MCF 10A (cell line): ENCODE measurements at regions not wholly inside any gene's neighbourhood (a gene's known extent, or its start where the extent isn't known, plus 50 kb on each side); places are given as distances from the start of the nearest gene placed in this dataset.

Experiments
- BruUV-seq: library from RNA; stranded (reverse); fragments of 400-500 nt; replicated peaks from 2 replicates; lab custom pipeline; 2021; lab: Mats Ljungman, UMichigan
- CTCF ChIA-PET: fragments of 300-600 bp; sonication (Branson Sonifier 250); formaldehyde crosslinking; extraction: SDS; loops from one replicate; lab custom pipeline; 2021; ENCODE audit warnings: antibody characterized with exemption, inconsistent platforms; lab: Yijun Ruan, JAX
- POLR2A ChIA-PET: fragments of 300-600, 350-650 bp; sonication (Branson Sonifier 250); formaldehyde crosslinking; extraction: SDS; loops from one replicate; lab custom pipeline; 2020; ENCODE audit warnings: antibody characterized with exemption, inconsistent platforms; lab: Yijun Ruan, JAX
- DNase-seq: peaks from one replicate; pipeline ENCODE4 v3.0.0-alpha.2; 2018; ENCODE audit not compliant: unreplicated experiment
- H3K27ac Mint-ChIP-seq: one replicate; pipeline ENCODE4 v1.8.0; 2022; ENCODE audit warnings: mild to moderate bottlenecking, low read depth, mixed read lengths; ENCODE audit not compliant: unreplicated experiment
- H3K27me3 Mint-ChIP-seq: one replicate; pipeline ENCODE4 v1.8.0; 2022; ENCODE audit warnings: mixed read lengths; ENCODE audit not compliant: insufficient read depth, unreplicated experiment
- H3K36me3 Mint-ChIP-seq: one replicate; pipeline ENCODE4 v1.8.0; 2022; ENCODE audit warnings: mild to moderate bottlenecking, moderate library complexity, mixed read lengths; ENCODE audit not compliant: insufficient read depth, unreplicated experiment
- H3K4me1 Mint-ChIP-seq: one replicate; pipeline ENCODE4 v1.8.0; 2022; ENCODE audit warnings: mixed read lengths; ENCODE audit not compliant: insufficient read depth, unreplicated experiment
- H3K4me3 Mint-ChIP-seq: one replicate; pipeline ENCODE4 v1.8.0; 2022; ENCODE audit warnings: mild to moderate bottlenecking, moderate library complexity, mixed read lengths; ENCODE audit not compliant: unreplicated experiment
- H3K9me3 Mint-ChIP-seq: one replicate; pipeline ENCODE4 v1.8.0; 2022; ENCODE audit warnings: mixed read lengths; ENCODE audit not compliant: unreplicated experiment
- intact Hi-C: fragments of 100-400 bp; cut with micrococcal nuclease; formaldehyde crosslinking; loops from 2 replicates; pipeline ENCODE4 v1.14.1; 2022
- TF ChIP-seq, protein P1 (sequence below): fragments of 200-600 bp; IDR thresholded peaks from one replicate; pipeline ENCODE4 v1.8.0; 2022; ENCODE audit warnings: antibody characterized with exemption, mild to moderate bottlenecking; ENCODE audit not compliant: unreplicated experiment

DNA sequence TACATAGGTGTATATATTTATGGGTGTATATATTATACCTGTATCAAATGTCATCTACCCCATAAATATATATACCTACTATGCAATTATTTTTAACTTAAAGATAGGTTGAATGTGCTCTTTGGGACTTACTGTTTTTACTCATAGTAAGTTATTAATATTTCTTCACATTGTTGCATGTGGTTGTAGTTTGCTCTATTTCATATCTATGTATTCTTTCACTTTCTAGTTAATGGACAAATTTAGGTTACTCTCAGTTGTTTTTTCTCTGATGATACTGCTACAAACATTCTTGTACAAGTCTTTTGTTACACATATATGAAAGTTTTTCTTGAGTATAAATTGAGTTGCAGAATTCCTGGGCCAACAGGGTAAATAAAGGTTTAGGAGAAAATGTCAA lies 601.8 kb upstream of the ID2 start:
- intact Hi-C loops: no loop called here
- ChIA-PET CTCF (no interaction called here), POLR2A (no interaction called here)
- TF ChIP-seq, protein P1, sequence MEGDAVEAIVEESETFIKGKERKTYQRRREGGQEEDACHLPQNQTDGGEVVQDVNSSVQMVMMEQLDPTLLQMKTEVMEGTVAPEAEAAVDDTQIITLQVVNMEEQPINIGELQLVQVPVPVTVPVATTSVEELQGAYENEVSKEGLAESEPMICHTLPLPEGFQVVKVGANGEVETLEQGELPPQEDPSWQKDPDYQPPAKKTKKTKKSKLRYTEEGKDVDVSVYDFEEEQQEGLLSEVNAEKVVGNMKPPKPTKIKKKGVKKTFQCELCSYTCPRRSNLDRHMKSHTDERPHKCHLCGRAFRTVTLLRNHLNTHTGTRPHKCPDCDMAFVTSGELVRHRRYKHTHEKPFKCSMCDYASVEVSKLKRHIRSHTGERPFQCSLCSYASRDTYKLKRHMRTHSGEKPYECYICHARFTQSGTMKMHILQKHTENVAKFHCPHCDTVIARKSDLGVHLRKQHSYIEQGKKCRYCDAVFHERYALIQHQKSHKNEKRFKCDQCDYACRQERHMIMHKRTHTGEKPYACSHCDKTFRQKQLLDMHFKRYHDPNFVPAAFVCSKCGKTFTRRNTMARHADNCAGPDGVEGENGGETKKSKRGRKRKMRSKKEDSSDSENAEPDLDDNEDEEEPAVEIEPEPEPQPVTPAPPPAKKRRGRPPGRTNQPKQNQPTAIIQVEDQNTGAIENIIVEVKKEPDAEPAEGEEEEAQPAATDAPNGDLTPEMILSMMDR: no peak
- Mint-ChIP-seq H3K27me3 (no peaks in the 10 kb centered on the region), H3K4me3 (no peak overlapping the region), H3K36me3 (no peaks in the 10 kb centered on the region), H3K4me1 (no peaks in the 10 kb centered on the region), H3K27ac (no peak overlapping the region), H3K9me3 (peaks cover 17% of the 10 kb centered on the region)
- BruUV-seq: no TSS peak
- DNase-seq: no peak

GRCh38 chr2:8081130-8081529 lies 600.7 kb upstream of the ID2 start:
- no TSS peak for BruUV-seq
- intact Hi-C loops: no loop called here
- POLR2A ChIA-PET: no interaction called here

GRCh38 chr2:8082840-8083239 lies 599.0 kb upstream of the ID2 start:
- no peaks in the 10 kb centered on the region for H3K36me3 Mint-ChIP-seq
- TF ChIP-seq, protein P1: no peak
- intact Hi-C loops: no loop called here
- no peak for DNase-seq
- no TSS peak for BruUV-seq
- ChIA-PET POLR2A (no interaction called here), CTCF (no interaction called here)
- H3K27ac Mint-ChIP-seq: no peak overlapping the region
- H3K9me3 Mint-ChIP-seq: peaks cover 14% of the 10 kb centered on the region
- H3K4me3 Mint-ChIP-seq: no peak overlapping the region
- no peaks in the 10 kb centered on the region for H3K4me1 Mint-ChIP-seq
- no peaks in the 10 kb centered on the region for H3K27me3 Mint-ChIP-seq

More at GRCh38 chr2:8081130-8081529, 600.7 kb upstream of the ID2 start:
- TF ChIP-seq, protein P1: no peak
- no peaks in the 10 kb centered on the region for H3K27me3 Mint-ChIP-seq
- H3K36me3 Mint-ChIP-seq: no peaks in the 10 kb centered on the region
- DNase-seq: peak; percentile 13
- no peaks in the 10 kb centered on the region for H3K4me1 Mint-ChIP-seq
- CTCF ChIA-PET: interaction anchor here (0.7 kb wide), 1 partner anchor 1020 kb away, joined by 3 read pairs; no protein-coding TSS in a partner anchor
- no peak overlapping the region for H3K27ac Mint-ChIP-seq
- peaks cover 17% of the 10 kb centered on the region for H3K9me3 Mint-ChIP-seq
- no peak overlapping the region for H3K4me3 Mint-ChIP-seq

GRCh38 chr2:8086357-8086756 lies 595.5 kb upstream of the ID2 start:
- intact Hi-C loops: no loop called here
- BruUV-seq: no TSS peak
- no peaks in the 10 kb centered on the region for H3K4me1 Mint-ChIP-seq
- H3K9me3 Mint-ChIP-seq: peaks cover 7% of the 10 kb centered on the region
- peak; percentile 20 for DNase-seq
- POLR2A ChIA-PET: interaction anchor here (1.2 kb wide), 1 partner anchor 82 kb away, joined by 5 read pairs; no protein-coding TSS in a partner anchor
- no peak overlapping the region for H3K4me3 Mint-ChIP-seq
- TF ChIP-seq, protein P1: no peak
- peak overlapping the region; percentile 11 for H3K27ac Mint-ChIP-seq
- no peaks in the 10 kb centered on the region for H3K36me3 Mint-ChIP-seq
- H3K27me3 Mint-ChIP-seq: no peaks in the 10 kb centered on the region
- CTCF ChIA-PET: no interaction called here
